Stimulated activated CD4-positive, alpha-beta T cell treated with anti-CD3 and anti-CD28 coated beads, Interleukin-4, amount 100 ng/mL, for 1 hour (primary cell): ENCODE measurements at regions not wholly inside any gene's neighbourhood (a gene's known extent, or its start where the extent isn't known, plus 50 kb on each side); places are given as distances from the start of the nearest gene placed in this dataset.

Experiments used
- DNase-seq: peaks from one replicate; pipeline ENCODE4 v3.0.0-alpha.2; 2020

- no peak for DNase-seq
These were observed 305.4 kb upstream of the HS6ST1 start for GRCh38 chr2:128623776-128624761.

- no peak for DNase-seq
These were observed 306.3 kb upstream of the HS6ST1 start for GRCh38 chr2:128624956-128625355.

- DNase-seq = no peak
These were observed 306.8 kb upstream of the HS6ST1 start for GRCh38 chr2:128625421-128625820.

DNA sequence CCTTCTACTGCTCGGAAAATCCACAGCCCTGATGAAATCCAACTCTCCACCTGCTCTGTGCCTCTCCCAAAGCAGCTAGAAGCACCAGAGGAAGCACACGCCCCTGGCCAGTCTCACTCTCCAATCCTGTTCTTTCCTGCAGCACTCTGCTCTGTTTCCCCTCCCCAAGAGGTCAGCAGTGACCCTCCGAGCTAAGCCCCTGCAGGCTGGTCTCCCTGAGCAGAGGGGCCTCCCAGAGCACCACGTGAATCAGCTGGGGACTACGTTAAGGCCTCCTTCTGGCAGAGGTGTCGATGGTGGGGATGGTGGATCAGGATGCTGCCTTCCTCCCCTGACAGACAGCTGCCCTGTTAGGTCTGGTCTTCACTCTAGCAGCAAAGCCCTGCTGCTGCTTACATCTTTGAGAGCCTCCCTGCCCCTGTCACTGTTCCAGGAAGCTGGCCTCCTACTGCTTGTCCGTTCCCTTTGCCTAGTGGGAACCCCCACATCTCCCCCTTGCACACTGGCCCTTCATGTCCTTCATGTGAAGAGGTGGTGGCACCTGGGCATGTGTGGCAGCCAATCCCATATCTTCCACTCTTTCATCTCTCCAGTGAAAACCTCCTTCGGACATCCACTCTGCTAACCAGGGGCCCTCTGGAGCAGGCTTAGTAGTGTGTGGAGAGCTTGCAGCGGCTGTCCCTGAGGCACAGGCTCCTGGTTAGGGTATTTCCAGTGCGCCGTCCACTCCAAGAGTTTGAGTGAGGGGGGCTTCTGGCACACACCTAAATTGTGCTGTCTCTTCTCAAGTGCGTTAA lies 307.5 kb upstream of the HS6ST1 start:
- DNase-seq = no peak

GRCh38 chr2:128626760-128627511 lies 308.3 kb upstream of the HS6ST1 start:
- no peak for DNase-seq

- no peak for DNase-seq
These were observed 309.5 kb upstream of the HS6ST1 start for GRCh38 chr2:128628206-128628605.

- no peak for DNase-seq
These were observed 310.3 kb upstream of the HS6ST1 start for GRCh38 chr2:128628996-128629395.

- no peak for DNase-seq
These were observed 312.5 kb upstream of the HS6ST1 start for GRCh38 chr2:128630974-128631697.

GRCh38 chr2:128631698-128632500 lies 313.2 kb upstream of the HS6ST1 start:
- no peak for DNase-seq

- no peak for DNase-seq
These were observed 313.8 kb upstream of the HS6ST1 start for GRCh38 chr2:128632501-128632800.

DNA sequence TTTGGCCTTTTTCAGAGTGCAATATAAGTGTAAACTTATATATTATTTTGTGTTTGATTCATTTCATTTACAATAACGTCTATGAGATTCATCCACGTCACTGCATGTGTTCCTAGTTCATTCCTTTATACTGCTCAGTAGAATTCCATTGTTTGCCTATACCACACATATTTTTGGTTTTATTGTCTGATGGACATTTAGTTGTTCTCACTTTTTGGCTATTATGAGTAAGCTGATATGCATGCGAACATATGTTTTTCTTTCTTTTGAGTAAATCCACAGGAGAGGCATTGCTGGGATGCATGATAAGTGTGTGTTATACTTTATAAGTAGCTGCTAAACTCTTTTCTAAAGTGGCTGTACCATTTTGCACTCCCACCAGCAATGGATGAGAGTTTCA lies 314.8 kb upstream of the HS6ST1 start:
- DNase-seq = no peak

DNA sequence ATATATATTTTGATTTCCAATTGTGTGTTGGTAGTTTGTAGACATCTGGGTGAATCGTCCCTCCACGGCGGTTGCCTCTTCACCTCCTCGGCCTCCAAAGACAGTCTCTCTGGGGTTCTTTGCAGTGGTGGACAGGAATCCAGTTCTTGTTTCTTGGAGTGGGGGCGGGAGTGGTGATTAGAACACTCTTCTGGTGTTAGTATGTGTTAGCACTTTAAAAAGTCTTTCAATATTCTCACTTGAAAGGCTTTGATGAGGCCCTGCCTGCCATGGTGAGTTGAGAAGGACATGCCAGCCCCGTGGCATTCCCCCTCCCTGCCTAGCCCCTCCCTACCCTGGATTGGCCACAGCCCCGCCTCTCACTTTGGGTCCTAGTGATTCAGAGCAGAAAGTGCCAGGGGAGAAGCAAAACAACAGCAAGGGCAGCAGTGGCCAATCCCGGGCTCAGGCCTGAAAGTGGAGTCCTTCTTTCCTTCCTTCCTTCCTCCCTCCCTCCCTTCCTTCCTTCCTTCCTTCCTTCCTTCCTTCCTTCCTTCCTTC lies 316.8 kb upstream of the HS6ST1 start:
- DNase-seq = no peak

DNA sequence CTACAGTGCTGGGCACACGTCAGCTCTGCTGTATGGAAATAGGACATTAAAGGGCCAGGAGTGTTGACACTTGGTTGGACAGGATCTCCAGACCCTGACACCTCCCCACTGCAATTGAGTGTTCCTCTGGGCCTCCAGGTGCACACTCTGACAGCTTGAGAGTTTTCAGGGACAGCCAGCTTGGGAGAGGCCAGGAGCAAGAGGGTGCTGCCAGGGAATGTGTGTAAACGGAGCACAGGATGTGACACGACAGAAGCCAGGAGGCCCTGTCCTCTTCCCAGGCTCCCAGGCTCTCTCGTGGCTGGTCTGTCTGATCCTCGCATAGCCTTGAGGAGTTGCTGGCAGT lies 318.1 kb upstream of the HS6ST1 start:
- no peak for DNase-seq

- DNase-seq = no peak
These were observed 318.9 kb upstream of the HS6ST1 start for GRCh38 chr2:128637481-128638155.

DNA sequence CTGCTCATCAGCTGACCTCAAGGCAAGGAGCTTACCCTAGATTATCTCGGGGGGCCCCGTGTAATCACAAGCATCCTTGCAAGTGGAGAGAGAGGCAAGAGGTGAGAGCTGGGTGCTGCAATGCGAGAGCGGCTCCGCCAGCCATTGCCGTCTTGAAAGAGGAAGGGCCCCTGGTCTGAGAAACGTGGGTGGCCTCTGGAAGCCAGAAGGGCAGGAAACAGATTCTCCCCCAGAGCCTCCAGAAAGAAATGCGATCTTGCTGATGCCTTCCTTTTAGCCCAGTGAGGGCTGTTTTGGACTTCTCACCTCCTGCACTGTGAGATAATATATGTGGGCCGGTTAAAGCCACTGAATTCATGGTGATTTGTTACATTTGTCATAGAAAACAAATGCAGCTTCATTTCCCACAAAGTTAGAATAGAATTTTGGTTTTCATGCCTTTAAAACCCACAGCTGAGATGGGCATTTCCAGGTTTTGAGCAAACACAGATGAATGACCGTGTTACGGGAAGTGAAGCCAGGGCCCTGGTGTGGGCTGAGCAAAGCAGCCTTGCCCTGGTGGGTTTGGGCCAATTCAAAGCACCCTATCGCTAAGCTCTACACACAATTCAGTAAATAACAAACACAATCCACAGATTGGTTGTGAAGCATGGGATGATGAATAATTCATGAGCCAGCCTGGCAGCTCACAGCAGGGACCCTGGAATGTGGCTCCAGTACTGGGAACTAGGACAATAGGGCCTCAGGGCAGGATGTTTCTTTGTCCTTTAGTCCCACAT lies 319.9 kb upstream of the HS6ST1 start:
- DNase-seq = no peak

DNA sequence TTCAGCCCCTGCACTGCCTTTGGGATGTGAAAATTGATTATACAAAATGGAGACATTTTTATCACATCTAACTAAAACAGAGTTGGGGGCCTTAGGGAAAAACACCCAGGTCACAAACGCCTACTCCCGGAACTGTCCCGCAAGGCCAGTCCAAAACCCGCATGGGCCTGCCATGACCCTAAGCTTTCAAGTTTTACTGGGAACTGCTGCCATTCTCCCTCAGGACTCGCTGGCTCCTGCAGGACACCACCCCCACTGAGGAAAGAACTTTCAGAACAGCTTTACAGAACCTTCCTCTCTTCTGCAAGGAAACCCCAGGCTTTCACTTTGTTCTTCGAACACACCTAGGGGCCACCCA lies 320.4 kb upstream of the HS6ST1 start:
- no peak for DNase-seq

DNA sequence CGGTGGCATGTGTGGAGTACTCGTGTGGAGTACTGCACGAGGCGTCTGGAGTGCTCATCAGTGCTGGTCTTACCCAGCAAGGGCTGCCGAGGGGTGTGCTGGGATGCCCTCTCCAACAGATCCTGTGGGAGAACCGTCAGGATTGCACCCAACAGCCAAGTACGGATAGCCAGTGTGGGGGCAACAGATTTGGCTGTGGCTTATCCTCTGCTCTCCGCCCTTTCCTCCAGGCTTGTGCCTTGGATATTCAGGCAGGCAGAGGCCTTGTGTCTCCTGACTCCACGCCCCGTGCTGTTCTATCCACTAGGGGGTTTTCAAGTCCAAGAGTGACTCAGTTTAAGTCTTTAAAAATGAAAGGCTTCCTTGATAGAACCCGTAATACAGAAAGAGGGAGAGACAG lies 321.0 kb upstream of the HS6ST1 start:
- no peak for DNase-seq

GRCh38 chr2:128640166-128640844 lies 321.6 kb upstream of the HS6ST1 start:
- no peak for DNase-seq

DNA sequence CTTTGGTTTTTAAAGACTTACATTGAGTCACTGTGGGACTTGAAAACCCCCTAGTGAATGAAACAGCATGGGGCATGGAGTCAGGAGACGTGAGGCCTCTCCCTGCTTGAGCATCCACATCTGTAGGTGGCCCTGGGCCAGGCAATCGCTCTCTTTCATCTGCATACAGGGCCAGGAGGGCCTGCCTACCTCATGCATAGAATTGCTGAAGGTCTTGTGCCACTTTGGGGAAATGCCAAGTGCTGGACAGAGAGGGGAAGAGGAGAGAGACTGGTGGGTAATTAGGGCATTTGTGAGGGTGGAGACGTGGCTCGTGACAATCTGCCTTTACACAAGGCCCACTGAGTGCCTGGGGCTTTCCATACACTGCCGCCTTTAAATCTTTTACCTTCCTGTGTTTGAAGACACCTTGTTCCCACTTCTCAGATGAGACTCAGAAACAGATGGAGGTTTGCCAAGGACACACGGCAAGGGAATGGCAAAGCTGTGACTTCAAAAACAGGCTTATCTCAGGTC lies 322.2 kb upstream of the HS6ST1 start:
- DNase-seq = no peak
